HG03432 (cell line): ENCODE measurements at regions not wholly inside any gene's neighbourhood (a gene's known extent, or its start where the extent isn't known, plus 50 kb on each side); places are given as distances from the start of the nearest gene placed in this dataset.
"Not testable (repeated sequence)": the region's sequence is repeated elsewhere in the genome, so short reads cannot be mapped to it uniquely, and the experiment has no call there.

ENCODE experiments used
- ATAC-seq: cut with Tn5 transposase; IDR thresholded peaks from one replicate; pipeline ENCODE4 v1.9.1; 2021; ENCODE audit warnings: mild to moderate bottlenecking, moderate library complexity; ENCODE audit not compliant: unreplicated experiment

DNA sequence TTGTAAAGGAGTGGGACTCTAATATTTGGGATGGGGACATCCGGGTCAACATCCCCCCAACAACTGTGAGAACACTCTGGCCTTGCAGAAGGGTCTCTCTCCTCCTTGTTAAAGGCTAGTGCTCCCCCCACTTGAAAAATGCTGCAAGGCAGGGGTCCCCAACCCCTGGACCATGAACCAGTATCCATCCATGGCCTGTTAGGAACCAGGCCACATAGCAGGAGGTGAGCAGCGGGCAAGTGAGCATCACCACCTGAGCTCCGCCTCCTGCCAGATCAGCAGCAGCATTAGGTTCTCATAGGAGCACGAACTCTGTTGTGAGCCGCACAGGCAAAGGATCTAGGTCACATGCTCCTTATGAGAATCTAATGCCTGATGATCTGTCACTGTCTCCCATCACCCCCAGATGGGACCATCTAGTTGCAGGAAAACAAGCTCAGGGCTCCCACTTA lies 243.9 kb upstream of the ID2 start:
- no peak for ATAC-seq

DNA sequence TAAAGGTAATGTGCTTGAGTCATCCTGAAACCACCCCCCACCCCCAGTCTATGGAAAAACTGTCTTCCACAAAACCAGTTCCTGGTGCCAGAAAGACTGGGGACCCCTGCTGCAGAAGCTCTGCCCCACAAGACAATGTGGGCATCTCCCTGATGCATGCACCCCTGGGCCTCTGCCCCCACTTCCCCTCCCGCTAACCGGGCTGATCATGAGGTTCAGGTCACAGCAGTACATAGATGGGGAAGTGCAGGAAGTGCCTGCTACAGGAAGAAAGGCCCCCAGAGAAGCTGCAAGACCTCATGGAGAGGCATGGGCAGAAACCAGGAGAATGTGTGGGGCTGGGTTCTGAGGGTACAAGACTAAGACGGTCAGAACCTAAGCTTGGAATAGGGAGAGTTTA lies 243.4 kb upstream of the ID2 start:
- no peak for ATAC-seq

DNA sequence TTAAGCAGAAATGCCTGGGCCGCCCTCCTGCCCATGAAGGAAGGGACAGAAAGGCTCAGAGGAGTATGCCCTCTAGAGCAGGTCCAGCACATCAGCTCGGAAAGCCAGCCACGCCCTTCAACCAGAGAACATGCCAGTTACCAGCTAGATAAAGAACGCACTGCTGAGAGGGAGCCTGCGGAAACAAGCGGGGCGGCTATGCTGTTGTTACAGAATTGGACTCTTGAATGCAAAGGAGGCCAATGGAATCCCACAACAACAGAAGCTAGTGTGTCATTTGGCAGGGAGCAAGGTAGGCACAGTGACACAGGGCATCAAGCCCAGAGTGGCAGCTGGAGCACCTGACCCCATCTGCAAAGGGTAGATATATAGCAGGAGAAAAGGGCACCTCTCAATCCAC lies 242.9 kb upstream of the ID2 start:
- ATAC-seq = no peak

DNA sequence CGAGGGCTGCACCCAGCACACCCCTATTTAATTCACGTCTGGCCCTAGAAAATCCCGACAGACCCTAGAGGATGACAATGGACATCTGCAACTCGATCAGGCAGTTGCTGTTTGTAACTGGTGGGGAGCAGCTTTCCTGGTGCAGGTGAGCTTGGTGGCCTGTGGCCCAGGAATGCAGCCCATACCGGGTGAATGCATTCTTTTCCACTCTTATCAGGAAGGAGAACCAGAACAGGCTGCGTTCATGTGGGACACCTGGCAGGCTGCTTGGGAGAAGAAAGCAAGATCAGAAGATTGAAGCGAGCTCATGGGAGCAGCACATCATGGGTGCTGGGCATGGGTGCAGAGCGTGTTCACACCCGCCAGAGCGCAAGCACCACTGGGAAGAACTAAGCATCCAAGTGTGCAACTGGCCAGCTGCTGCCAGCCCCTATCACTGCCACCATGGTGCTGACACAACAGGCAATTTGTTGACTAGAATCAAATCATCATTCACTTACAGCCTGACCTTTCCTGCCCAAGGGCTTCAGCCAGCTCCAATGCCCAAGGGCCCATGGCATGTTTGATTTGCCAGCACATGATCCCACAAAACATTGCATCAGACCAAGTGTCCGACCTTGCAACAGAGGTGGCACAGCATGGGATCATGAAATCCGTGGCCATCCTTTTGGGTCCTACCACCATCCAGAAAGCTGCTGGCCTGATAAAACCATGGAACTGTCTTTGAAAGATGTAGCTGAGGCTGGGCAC lies 241.7 kb upstream of the ID2 start:
- ATAC-seq = no peak

DNA sequence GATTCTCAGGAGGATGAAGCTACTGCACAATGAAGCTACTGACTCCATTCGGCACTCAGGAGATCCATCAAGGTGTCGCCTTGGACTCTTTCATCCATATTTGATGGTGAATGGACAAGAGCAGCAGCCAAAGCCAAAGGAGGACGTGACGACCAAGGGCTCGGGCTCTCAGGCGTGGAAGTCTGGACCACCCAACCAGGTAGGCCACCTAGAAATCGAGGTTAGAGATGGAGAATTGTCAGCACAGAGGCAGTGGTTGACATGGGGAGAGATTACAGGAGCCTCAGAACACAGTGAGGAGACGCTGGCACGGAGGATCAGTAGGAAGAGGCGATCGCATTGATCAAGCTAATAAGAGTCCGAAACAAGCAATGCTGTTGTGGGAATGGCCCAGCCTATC lies 240.5 kb upstream of the ID2 start:
- ATAC-seq = no peak

DNA sequence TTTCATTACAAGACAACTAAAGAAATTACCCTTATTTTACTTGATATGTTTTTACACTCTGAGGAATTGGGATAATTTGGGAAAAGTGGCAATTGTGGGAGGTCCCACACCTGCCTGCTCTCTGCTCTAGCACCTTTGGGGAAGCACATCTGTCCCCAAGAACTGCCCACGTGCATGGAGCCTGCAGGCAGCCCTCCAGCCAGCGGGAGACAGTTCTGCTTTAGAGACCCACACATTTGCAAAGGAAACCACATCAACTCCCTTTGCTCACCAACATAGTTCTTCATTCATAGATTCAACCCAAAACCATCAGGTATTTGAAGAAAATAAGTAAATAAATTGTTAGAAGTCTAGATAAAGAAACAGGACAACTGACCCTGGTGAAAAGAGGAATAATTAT lies 239.9 kb upstream of the ID2 start:
- peak; percentile 71 for ATAC-seq

DNA sequence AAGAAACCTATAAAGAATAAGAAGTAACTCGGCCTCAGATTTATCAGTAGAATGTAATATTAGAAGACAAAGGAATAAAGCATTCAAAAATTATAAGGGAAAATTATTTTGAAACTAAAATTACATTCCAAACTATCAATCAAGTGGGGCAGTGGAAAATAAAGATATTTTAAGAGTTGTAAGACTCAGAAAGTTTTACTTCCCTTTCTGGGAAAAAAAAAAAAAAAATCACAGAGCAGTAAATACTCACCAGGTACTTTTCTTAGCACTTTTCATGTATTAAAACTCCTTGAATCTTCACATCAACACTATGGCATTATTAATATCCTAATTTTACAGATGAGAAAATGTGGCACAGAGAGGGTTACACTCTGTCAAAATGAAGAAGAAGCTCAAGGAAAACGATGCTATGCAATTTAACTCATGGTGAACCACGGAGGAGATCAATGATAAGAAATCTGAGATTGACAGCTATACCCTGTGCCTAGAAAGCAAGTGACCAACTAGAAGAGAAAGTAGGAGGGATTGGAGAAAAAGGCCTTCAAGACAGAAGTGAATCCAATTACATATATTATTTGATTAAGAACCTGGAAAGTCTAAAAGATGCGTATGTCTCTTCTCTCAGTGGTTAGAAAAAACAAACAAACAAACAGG lies 238.9 kb upstream of the ID2 start:
- peak; percentile 52 for ATAC-seq

DNA sequence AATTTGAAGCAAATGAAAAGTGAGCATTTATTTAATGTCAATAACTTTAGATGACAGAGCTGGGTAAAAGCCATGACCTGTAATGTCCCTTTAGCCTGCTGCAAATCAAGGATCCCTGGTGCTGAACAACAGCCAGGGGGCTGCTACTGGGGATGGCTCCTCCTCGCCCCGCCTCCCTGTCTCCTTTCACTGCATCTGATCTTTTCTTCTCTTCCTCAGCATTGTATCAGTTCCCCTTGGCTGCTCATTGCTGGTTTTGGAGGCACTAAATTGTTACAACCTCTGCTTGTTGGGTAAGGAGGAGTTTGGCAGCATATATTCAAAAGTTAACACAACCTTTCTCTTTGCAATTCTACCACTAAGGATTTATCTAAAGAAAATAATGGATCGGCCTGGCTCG lies 236.3 kb upstream of the ID2 start:
- ATAC-seq = no peak

DNA sequence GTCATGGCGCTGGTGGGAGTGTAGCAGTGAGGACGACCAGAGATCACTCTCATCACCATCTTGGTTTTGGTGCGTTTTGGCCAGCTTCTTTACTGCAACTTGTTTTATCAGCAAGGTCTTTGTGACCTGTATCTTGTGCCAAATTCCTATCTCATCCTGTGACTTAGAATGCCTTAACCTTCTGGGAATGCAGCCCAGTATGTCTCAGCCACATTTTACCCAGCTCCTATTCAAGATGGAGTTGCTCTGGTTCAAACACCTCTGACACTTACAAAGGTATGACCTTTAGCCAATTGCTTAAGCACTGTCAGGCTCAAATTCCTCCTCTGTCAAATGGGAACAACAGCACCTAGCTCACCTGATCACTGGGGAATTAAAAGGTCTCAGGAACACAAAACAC lies 235.1 kb upstream of the ID2 start:
- ATAC-seq = not testable (repeated sequence)

DNA sequence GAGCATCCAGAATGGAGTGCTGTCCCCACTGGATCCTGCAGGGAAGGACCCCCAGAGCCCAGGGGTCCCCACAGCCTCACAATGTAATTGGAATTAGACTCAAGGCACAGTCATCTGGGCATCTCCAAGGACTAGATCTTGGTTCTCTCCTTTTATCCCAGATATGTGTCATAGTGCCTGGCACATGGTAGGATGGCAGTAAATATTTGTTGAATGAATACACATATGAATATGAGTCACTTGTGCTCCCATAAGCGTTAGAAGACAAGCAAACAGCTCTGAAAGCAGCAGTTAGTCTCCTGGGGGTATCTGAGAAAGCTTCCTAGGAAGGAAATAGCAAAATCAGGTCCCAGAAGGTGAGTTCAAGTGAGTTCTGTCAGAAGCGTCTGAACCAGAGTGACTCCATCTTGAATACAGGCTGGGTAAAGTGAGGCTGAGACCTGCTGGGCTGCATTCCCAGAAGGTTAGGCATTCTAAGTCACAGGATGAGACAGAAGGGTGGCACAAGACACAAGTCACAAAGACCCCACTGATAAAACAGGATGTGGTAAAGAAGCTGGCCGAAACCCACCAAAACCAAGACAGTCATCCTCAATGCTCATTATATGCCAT lies 234.1 kb upstream of the ID2 start:
- no peak for ATAC-seq

DNA sequence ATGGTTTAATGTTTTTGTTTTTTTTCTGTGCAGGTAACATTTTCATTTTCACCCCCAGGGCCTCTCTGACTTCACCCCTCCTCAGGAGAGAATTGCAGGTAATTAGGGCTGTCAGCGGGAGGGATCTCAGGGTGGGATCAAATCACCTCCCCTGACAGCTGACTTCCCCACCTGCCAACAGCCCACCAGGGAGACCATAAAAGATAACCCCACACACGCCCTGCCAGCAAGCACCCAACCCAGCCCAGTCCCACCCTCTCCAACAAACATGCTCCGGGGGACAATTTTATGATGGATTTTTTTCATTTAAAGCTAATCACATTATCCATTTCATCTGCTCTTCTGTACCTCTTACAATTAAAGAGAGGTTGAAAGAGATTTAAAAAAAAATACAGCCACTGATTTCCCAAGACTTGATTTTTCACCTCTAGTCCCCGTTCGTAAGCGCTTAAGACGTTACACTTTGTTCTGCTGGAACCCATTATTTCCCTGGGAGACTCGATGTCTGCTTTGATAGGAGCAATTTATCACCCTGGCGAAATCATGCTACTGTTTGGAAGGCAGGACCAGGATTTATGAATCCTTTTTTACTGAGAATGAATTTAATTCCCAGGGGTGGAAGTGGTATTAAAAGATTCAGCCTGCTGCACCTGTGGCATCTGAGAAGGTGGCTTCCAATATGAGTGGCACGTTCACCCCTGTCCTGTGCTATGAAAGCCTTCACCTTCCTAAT lies 232.9 kb upstream of the ID2 start:
- ATAC-seq = no peak

DNA sequence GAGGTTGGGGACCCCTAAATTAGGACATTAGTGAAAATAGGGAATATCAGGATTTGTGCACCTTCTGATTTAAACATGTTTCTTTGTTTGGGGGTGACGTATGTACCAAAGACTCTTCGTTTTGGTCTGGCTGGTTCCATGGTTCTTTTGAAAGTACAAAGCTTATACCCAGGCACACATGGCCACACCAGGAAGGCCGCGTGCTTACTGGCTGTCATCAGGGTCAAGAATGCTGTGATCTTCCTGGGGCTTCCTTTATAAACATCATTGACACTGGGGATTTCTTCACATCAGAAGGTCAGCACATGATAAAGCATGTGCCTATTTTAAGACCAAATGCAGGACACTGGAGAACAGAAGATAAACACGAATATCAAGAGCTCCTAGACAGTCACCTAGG lies 230.6 kb upstream of the ID2 start:
- ATAC-seq = no peak

DNA sequence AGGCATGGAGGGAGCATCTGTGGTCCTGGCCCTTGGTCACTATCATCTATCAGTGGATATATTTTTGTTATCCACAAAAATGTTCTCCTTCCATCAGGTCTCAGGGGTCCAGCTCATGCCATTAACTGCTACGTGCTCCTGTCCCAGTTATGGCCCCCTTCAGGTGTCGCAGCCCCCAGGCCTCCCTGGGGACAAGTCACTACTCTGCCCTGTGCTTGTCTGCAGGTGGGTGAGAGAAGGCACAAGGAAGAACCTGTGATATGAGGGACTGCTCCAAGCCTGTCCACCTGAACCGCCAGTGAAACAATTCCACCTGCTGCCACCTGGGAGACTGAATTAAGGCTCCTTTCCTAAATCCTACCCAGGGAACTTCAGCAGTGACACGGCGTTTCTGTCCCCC lies 229.6 kb upstream of the ID2 start:
- ATAC-seq = no peak

DNA sequence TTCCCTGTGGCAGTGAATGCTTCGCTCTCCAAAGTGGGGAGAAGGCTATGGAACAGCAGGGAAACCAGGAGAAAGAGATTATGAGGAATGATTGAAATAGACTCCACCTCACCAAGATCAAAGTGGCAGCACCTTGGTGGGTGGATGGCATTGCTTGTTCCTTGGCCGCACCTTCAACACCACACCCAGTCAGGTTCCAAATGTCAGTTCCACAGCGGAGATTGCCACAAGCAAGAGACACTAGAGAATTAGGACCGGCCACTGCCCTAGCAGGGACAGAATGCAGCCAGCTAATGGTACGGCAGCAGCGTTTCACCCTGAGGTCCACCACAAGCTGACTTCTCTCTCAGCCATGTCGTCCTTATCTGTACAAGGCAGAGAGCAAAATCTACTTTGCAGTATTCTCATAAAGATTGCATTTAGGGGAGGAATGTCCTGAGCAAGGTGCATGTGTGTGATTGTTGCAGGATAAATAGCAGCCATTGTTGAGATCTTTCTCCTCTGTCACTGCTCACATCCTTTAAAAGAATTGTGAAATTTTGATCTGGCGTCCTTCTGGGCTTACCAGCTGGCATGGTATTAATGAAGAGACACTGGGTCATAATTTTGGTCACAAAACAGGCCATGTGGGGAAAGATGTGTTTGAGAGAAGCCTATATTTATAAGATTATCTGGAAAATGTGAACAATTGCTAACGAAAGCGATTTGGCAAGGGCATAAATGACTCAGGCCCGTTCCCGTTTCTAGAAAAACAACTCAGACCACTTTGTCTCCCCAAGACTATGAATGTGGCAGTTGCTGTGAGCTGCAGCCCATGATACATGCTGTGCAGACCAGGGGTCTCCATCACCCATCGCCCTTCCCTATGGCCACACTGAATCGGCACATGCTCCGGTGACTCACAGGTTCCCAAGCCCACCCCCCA lies 228.6 kb upstream of the ID2 start:
- ATAC-seq = no peak

DNA sequence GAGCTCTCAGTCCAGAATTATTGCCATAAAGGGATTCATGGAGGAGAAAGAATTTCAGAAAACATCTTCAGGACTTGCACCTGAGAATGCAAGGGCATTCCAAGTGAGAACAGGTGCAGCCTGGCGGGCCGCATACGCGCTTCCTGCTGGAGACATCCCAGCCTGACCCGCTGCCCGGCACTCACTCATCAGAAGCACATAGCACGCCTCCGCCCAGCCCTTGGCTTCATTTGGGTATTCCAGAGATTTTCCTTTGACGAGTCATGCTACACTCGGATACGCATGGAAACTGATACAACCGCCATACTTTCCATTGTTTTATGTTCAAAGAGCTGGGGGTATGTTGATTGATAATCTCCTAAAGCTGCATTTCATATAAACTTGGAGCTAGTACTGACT lies 228.0 kb upstream of the ID2 start:
- ATAC-seq = no peak

DNA sequence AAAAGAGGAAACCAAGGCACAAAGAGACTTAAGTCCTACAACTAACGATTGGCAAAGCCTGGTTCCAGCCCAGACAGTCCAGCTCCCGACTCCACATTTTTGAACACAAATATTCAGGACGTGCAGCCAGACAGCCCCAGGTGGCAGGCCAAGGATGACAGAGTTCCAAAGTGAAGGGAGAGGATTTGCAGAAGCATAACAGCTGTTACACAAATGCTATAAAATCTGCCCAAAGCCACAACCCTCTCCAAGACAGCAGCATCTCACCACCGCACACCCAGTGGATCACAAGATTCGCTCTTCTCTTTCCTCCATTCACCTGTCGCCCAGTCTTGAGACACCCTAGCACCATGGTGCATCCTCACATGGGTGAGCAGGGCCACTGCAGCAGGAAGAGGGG lies 227.1 kb upstream of the ID2 start:
- no peak for ATAC-seq

DNA sequence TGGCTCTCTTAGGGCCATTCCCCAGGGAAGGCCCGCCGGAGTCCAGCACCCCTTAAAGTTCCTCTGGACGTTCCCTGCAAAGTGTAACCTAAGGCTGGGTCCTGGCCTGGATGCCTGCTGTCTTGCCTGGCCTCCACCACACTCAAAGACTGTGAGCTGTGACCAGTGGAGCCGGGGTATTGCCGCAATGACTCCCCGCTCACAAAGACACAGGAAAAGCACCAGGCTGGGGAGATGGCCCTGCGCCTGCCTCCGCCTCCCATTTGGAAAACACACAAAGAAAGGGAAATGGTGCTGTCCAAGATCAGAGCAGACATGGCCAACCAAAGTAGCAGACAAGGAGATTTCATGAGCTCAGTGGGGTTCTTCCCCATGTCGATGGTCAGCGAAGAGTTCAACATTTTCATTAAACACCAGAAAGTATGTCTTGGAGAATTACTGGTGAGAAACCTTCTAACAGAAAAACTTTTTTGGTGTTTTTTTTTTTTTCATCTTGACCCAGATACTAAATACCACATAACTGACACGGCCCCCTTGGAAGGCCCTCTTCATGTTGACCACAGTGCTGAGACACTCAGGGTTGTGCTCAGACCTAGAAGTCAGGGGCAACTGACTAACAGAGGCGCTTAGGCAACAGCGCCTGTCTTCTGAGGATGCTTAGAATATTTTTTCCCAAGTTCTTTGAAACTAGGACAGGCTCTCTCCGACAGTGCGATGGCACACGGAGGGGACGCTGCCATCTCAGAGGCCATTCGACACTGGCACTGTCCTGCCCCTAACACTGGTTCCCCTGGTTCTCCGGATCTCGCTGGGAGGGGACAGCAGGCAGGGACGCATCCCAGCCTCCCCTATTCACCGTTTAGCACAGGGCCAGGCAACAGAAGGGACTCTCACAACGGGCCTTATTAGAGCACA lies 226.4 kb upstream of the ID2 start:
- ATAC-seq = no peak

DNA sequence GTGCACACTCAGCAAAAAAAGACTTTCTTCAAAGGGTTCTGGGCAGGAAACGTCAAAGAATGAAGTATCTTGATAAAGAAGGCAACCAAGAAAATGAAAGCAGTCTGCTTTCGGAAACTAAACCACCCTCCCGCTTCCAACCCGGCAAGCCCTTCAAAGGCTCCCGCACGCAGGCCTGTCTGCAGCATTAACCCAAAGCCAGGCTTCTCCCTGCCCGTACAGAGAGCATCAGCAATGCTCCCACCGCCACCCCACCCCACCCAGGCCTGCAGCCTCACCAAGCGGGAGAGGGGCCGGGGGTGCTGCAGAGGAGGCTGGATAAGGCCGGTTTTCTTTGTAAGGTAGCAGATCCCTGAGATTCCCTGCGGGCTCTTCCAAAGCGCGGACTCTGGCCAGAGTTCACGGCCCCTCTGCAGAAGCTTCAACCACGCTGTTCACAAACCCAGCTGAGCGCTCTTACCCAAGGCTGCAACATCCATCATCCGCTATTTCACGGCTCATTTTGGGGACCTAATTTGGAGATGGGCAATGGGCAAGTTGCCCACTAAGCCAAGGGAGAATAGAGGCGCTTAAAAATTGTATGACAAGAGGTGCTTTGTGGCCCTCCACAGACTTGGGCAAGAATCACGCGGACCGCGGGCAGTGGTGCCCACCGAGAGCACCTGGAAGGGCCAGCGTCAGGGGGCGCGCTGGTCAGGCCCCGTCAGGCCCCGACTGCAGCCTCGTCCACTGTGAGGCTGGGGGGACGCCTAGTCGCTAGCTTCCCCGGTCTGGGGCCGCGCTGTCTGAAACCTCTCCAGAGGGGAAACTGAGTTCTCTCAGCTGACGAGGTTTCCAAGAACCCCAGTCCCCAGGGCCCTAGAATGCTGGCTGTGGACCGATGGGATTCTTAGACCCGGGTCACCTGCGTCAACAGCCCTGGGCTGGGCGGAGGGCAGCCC lies 225.4 kb upstream of the ID2 start:
- ATAC-seq = no peak
